Ishikawa (cell line): ENCODE measurements at regions not wholly inside any gene's neighbourhood (a gene's known extent, or its start where the extent isn't known, plus 50 kb on each side); places are given as distances from the start of the nearest gene placed in this dataset.

ENCODE experiments used
- CEBPB ChIP-seq: IDR thresholded peaks from 2 replicates; pipeline ENCODE4 v1.6.1; 2012
- CREB1 ChIP-seq: IDR thresholded peaks from 2 replicates; pipeline ENCODE4 v1.6.1; 2012; ENCODE audit warnings: low read depth
- EGR1 ChIP-seq: IDR thresholded peaks from 2 replicates; pipeline ENCODE4 v1.6.1; 2012
- EP300 ChIP-seq: IDR thresholded peaks from 2 replicates; pipeline ENCODE4 v1.6.1; 2012; ENCODE audit warnings: borderline replicate concordance
- FOXM1 ChIP-seq: IDR thresholded peaks from 2 replicates; pipeline ENCODE4 v1.6.1; 2012; ENCODE audit warnings: low read depth, borderline replicate concordance
- NFIC ChIP-seq: IDR thresholded peaks from 2 replicates; pipeline ENCODE4 v1.6.1; 2012
- RAD21 ChIP-seq: IDR thresholded peaks from 2 replicates; pipeline ENCODE4 v1.6.1; 2012; ENCODE audit warnings: low read depth
- REST ChIP-seq: IDR thresholded peaks from 2 replicates; pipeline ENCODE4 v1.6.1; 2012; ENCODE audit warnings: low read depth, mild to moderate bottlenecking
- TAF1 ChIP-seq: IDR thresholded peaks from 2 replicates; pipeline ENCODE4 v1.6.1; 2012; ENCODE audit warnings: low read depth, mild to moderate bottlenecking
- TCF12 ChIP-seq: IDR thresholded peaks from 2 replicates; pipeline ENCODE4 v1.6.1; 2012; ENCODE audit warnings: low read depth
- TEAD4 ChIP-seq: IDR thresholded peaks from 2 replicates; pipeline ENCODE4 v1.6.1; 2012
- YY1 ChIP-seq: IDR thresholded peaks from 2 replicates; pipeline ENCODE4 v1.6.1; 2012; ENCODE audit warnings: low read depth
- ZBTB7A ChIP-seq: IDR thresholded peaks from 2 replicates; pipeline ENCODE4 v1.6.1; 2012; ENCODE audit warnings: low read depth
- TF ChIP-seq, protein P1 (sequence below): IDR thresholded peaks from 2 replicates; pipeline ENCODE4 v1.6.1; 2012
- TF ChIP-seq, protein P2 (sequence below): IDR thresholded peaks from 2 replicates; pipeline ENCODE4 v1.6.1; 2012

- TF ChIP-seq RAD21, result no peak
- TF ChIP-seq REST, result no peak
- no peak for TF ChIP-seq CEBPB
- TF ChIP-seq TAF1, result no peak
- TF ChIP-seq ZBTB7A, result no peak
Measured at GRCh38 chr13:48919751-48920150, 56.0 kb upstream of the FNDC3A start.

GRCh38 chr13:48920730-48921129 lies 55.0 kb upstream of the FNDC3A start:
- TF ChIP-seq FOXM1 (no peak), RAD21 (no peak), CEBPB (no peak), TAF1 (no peak), YY1 (no peak), CREB1 (no peak), TCF12 (no peak), EGR1 (no peak), EP300 (no peak), NFIC (no peak), REST (no peak), ZBTB7A (no peak)
- TF ChIP-seq, protein P1, sequence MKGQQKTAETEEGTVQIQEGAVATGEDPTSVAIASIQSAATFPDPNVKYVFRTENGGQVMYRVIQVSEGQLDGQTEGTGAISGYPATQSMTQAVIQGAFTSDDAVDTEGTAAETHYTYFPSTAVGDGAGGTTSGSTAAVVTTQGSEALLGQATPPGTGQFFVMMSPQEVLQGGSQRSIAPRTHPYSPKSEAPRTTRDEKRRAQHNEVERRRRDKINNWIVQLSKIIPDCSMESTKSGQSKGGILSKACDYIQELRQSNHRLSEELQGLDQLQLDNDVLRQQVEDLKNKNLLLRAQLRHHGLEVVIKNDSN, result no peak
- TF ChIP-seq, protein P2, sequence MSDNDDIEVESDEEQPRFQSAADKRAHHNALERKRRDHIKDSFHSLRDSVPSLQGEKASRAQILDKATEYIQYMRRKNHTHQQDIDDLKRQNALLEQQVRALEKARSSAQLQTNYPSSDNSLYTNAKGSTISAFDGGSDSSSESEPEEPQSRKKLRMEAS, result no peak

- TF ChIP-seq RAD21 (no peak), NFIC (no peak), EGR1 (no peak), TEAD4 (no peak)
- TF ChIP-seq, protein P2, result no peak
Measured at GRCh38 chr13:48923376-48923775, 52.3 kb upstream of the FNDC3A start.

- TF ChIP-seq EP300, result no peak
- TF ChIP-seq TAF1, result no peak
- no peak for TF ChIP-seq FOXM1
- TF ChIP-seq TCF12, result no peak
- no peak for TF ChIP-seq NFIC
- no peak for TF ChIP-seq RAD21
- TF ChIP-seq, protein P1, result no peak
- no peak for TF ChIP-seq CEBPB
- no peak for TF ChIP-seq YY1
- TF ChIP-seq EGR1, result no peak
- no peak for TF ChIP-seq TEAD4
- TF ChIP-seq REST, result no peak
- TF ChIP-seq, protein P2, result no peak
- TF ChIP-seq CREB1, result no peak
Measured at GRCh38 chr13:48925001-48925400, 50.7 kb upstream of the FNDC3A start.
